HG02852 (cell line): ENCODE measurements at regions not wholly inside any gene's neighbourhood (a gene's known extent, or its start where the extent isn't known, plus 50 kb on each side); places are given as distances from the start of the nearest gene placed in this dataset.

Experiments used
- ATAC-seq: cut with Tn5 transposase; IDR thresholded peaks from one replicate; pipeline ENCODE4 v1.9.1; 2021; ENCODE audit warnings: mild to moderate bottlenecking, moderate library complexity; ENCODE audit not compliant: unreplicated experiment

DNA sequence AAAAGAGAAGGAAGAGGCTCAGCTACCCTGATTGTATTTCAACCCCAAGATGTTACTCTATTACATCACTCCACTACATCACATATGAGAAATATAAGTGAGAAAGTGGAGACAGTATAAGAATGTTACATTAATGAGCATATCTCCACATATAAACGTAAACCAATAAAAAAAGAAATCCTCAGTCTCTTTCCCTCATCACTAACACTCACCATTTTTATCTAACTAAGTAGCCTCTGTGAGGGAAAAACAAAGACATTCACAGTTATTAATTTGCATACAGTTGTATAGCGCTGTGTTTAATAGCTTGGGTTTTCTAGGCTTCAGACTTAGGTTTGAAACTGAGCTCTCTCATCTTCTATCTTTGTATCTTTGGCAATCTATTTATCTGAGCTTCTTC, 489.1 kb upstream of the LRRTM4 start:
- ATAC-seq, result no peak

GRCh38 chr2:78020491-78020890, 498.3 kb upstream of the LRRTM4 start:
- no peak for ATAC-seq

- no peak for ATAC-seq
Observed at GRCh38 chr2:78023356-78023755, 501.2 kb upstream of the LRRTM4 start.

- ATAC-seq, result no peak
Observed at GRCh38 chr2:78024996-78025395, 502.8 kb upstream of the LRRTM4 start.

DNA sequence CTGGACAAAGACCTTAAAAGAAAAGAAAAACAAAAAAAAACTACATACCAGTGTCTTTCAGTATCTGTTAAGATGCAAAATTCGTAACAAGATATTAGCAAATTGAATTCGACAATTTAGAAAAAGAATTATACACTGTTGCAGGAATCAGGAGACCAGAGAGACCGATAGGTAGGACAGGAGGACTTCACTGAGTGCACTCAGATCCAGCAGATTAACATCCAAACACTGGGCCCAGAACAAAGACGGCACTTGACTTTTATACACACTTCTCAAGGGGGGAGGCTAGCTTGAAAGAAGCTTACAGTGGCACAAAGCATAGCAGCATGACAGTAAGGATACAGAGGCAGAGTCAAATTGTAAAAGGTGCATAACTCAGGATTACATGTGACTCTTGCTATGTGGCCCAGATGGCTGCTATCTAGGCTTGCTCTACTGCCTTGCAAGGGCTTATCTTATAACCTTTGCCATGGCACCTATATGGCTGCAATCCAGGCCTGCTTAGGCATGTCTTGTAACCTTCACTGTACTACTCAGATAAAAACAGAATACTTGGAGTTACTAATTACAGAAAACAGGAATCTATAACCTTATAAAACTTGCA, 507.3 kb upstream of the LRRTM4 start:
- ATAC-seq, result no peak

GRCh38 chr2:78034706-78035105, 512.5 kb upstream of the LRRTM4 start:
- ATAC-seq, result no peak

GRCh38 chr2:78035804-78036203, 513.6 kb upstream of the LRRTM4 start:
- ATAC-seq, result no peak

GRCh38 chr2:78051480-78051879, 529.3 kb upstream of the LRRTM4 start:
- no peak for ATAC-seq

DNA sequence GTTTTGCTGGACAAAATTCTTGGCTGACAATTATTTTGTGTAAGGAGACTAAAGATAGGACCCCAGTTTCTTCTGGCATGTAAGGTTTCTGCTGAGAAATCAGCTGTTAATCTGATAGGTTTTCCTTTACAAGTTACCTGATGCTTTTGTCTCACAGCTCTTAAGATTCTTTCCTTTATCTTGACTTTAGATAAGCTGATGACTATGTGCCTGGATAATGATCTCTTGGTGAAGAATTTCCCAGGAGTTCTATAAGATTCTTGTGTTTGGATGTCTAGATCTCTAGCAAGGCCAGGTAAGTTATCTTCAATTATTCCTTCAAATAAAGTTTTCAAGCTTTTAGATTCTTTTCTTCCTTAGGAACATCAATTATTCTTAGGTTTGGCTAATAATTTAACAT, 534.8 kb upstream of the LRRTM4 start:
- no peak for ATAC-seq

- ATAC-seq, result no peak
Observed at GRCh38 chr2:78061301-78061700, 539.1 kb upstream of the LRRTM4 start.

- ATAC-seq, result no peak
Observed at GRCh38 chr2:78061732-78062131, 539.6 kb upstream of the LRRTM4 start.

DNA sequence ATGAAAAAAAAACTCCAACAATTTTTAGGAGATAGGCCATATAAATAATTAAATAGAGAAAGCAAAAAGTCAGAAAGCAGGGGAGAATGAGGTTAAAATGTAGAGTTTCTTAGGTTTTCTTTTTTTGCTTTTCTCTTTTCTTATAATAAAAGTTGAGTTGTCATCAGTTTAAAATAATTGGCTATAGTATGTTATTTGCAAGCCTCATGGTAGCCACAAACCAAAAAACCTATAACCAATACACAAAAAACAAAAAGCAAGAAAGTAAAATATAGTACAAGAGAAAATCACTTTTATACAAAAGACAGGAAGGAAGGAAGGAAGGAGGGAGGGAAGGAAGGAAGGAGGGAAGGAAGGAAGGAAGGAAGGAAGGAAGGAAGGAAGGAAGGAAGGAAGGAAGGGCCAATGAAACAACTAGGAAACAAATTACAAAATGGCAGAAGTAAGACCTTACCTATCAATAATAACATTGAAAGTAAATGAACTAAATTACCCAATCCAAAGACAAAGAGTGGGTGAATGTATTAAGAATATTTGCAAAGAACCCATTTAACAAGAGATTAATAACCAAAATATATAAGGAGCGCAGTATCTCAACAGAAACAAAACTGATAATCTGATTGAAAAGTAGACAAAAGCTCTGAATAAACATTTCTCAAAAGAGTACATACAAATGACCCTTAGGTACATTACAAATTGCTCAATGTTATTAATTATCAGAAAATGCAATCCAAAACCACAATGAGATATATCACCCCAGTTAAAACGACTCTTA, 541.3 kb upstream of the LRRTM4 start:
- ATAC-seq, result no peak

- ATAC-seq, result no peak
Observed at GRCh38 chr2:78065366-78065765, 543.2 kb upstream of the LRRTM4 start.

DNA sequence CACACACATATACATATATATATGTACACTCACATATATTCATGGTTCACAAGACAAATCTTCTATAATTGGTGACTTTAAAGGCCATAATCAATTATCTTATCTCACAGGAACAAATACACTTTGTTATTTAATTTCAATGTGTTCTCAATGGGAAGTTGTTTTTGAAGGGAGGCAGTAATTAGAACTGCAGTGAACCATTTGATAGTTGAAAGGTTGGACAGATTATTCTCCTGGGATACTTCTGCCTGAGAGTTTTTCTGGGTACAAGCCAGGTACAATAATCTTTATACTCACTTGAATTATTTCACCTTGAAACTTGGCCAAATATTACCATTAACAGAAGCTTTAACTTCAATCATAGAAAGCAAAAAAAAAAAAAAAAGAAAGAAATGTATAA, 546.6 kb upstream of the LRRTM4 start:
- no peak for ATAC-seq

GRCh38 chr2:78070693-78071092, 548.5 kb upstream of the LRRTM4 start:
- ATAC-seq, result no peak

DNA sequence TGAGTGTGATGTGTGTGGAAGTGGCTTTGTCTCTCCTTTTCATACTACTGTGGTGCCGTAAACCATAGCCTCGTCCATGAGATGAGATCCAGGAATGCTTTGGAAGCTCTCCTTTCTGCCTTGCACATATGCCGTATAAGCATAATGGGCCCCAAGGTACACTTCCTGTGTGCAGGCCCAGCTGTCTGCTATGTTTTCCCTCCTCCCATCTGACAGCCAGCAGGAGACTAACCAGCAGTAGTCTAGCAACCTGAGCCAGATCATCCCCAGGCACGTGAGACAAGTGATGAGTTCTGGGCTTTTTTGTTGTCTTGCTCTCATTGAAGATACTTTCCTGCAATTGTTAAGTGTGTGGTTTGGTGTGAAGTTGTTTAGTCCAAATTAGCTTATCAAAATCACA, 555.5 kb upstream of the LRRTM4 start:
- ATAC-seq, result no peak

DNA sequence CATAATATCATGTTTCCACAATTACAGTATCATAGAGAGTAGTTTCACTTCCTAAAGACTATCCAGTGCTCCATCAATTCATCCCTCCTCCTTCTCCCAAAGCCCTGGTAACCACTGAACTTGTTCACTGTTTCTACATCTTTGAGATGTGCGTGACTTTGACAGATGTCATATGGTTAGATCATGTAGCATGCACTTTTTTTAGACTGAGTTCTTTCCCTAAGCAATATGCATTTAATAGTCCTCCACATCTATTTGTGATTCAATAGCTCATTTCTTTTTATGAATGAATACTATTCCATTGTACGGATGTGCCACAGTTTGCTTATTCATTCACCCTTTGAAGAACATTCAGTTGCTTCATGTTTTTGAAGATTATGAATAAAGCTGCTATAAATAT, 560.4 kb upstream of the LRRTM4 start:
- no peak for ATAC-seq

- no peak for ATAC-seq
Observed at GRCh38 chr2:78093436-78093835, 571.3 kb upstream of the LRRTM4 start.

DNA sequence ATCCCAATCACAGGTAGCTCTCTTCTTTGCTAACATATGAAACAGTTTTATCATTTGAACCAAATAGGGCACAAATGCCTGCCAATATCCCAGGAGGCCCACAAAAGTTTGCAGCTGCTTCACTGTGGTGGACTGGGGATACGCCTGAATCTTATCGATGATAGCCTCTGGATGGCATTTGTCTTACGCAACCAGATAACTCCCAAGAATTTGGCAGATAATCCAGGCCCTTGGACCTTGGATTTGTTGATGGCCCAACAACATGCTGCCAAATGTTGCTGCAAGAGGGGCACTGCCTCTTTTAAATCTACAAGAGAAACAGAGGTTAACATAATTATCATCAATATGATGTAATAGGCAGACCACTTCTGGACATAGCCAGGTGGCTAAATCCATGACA, 587.1 kb upstream of the LRRTM4 start:
- ATAC-seq, result no peak

- ATAC-seq, result no peak
Observed at GRCh38 chr2:78115291-78115690, 593.1 kb upstream of the LRRTM4 start.

DNA sequence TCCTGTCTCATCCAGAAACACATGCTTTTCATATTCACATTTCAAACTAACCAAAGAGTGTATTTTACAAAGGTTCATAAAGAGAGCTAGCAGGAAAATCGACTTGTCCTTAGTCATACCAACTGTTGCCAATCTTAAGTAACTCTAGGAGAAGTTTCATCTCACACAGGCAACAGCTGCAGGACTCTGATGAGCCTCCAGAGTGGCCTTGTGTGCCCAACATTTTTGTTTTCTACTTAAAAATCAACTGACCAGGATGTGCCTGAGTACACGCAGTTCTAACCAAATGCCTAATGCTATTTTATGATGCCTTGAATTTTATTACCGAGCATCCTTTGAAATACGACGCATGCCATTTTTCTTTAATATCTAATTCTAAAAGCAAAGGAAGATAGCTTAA, 595.9 kb upstream of the LRRTM4 start:
- no peak for ATAC-seq

GRCh38 chr2:78120275-78120674, 598.1 kb upstream of the LRRTM4 start:
- no peak for ATAC-seq

GRCh38 chr2:78125042-78125441, 602.9 kb upstream of the LRRTM4 start:
- no peak for ATAC-seq
